Calu3 (cell line): ENCODE measurements at regions not wholly inside any gene's neighbourhood (a gene's known extent, or its start where the extent isn't known, plus 50 kb on each side); places are given as distances from the start of the nearest gene placed in this dataset.

Source experiments
- BruUV-seq: library from RNA; stranded (reverse); fragments of 400-500 nt; replicated peaks from 2 replicates; lab custom pipeline; 2021; lab: Mats Ljungman, UMichigan
- CTCF ChIA-PET: fragments of 300-600 bp; sonication (Branson Sonifier 250); formaldehyde crosslinking; loops from one replicate; lab custom pipeline; 2022; ENCODE audit warnings: antibody characterized with exemption; lab: Charles Lee
- DNase-seq: peaks from one replicate; pipeline ENCODE4 v3.0.0; 2022
- H3K27ac Mint-ChIP-seq: one replicate; pipeline ENCODE4 v1.8.0; 2022; ENCODE audit warnings: mixed read lengths; ENCODE audit not compliant: unreplicated experiment
- H3K27me3 Mint-ChIP-seq: one replicate; pipeline ENCODE4 v1.8.0; 2022; ENCODE audit warnings: mixed read lengths; ENCODE audit not compliant: unreplicated experiment
- H3K36me3 Mint-ChIP-seq: one replicate; pipeline ENCODE4 v1.8.0; 2022; ENCODE audit warnings: mild to moderate bottlenecking, moderate library complexity, mixed read lengths; ENCODE audit not compliant: insufficient read depth, unreplicated experiment
- H3K4me1 Mint-ChIP-seq: one replicate; pipeline ENCODE4 v1.8.0; 2022; ENCODE audit warnings: mild to moderate bottlenecking, low read depth, mixed read lengths; ENCODE audit not compliant: unreplicated experiment
- H3K4me3 Mint-ChIP-seq: one replicate; pipeline ENCODE4 v1.8.0; 2022; ENCODE audit warnings: mild to moderate bottlenecking, low read depth, moderate library complexity, mixed read lengths; ENCODE audit not compliant: unreplicated experiment
- H3K9me3 Mint-ChIP-seq: one replicate; pipeline ENCODE4 v1.8.0; 2022; ENCODE audit warnings: low read depth, mixed read lengths; ENCODE audit not compliant: unreplicated experiment
- CTCF ChIP-seq: fragments of 200-600 bp; IDR thresholded peaks from one replicate; pipeline ENCODE4 v1.8.0; 2022; ENCODE audit warnings: antibody characterized with exemption; ENCODE audit not compliant: unreplicated experiment
- intact Hi-C: fragments of 100-400 bp; cut with micrococcal nuclease; formaldehyde crosslinking; loops from one replicate; pipeline ENCODE4 v1.10.0; 2022; ENCODE audit not compliant: unreplicated experiment

- no peaks in the 10 kb centered on the region for H3K27me3 Mint-ChIP-seq
- H3K36me3 Mint-ChIP-seq, result peaks cover 7% of the 10 kb centered on the region
- no peak for TF ChIP-seq CTCF
- peak overlapping the region; percentile 24 for H3K4me3 Mint-ChIP-seq
- BruUV-seq, result no TSS peak
- peaks cover 49% of the 10 kb centered on the region for H3K4me1 Mint-ChIP-seq
- peaks cover 7% of the 10 kb centered on the region for H3K9me3 Mint-ChIP-seq
- intact Hi-C loops, result no loop called here
- peak overlapping the region; percentile 85 for H3K27ac Mint-ChIP-seq
- peak; percentile 21 for DNase-seq
- CTCF ChIA-PET, result interaction anchor here (0.6 kb wide), 1 partner anchor 447 kb away, joined by 4 read pairs; no protein-coding TSS in a partner anchor
These were observed 369.6 kb downstream of the ATP23 start for GRCh38 chr12:58310809-58311622.

GRCh38 chr12:58313091-58313855 is 371.9 kb downstream of the ATP23 start:
- TF ChIP-seq CTCF, result no peak
- H3K4me1 Mint-ChIP-seq, result peaks cover 40% of the 10 kb centered on the region
- intact Hi-C loops, result no loop called here
- BruUV-seq, result no TSS peak
- CTCF ChIA-PET, result no interaction called here
- no peak for DNase-seq
- H3K27me3 Mint-ChIP-seq, result no peaks in the 10 kb centered on the region
- no peak overlapping the region for H3K4me3 Mint-ChIP-seq
- peaks cover 6% of the 10 kb centered on the region for H3K9me3 Mint-ChIP-seq
- H3K36me3 Mint-ChIP-seq, result peaks cover 7% of the 10 kb centered on the region
- peak overlapping the region; percentile 22 for H3K27ac Mint-ChIP-seq

- Mint-ChIP-seq H3K9me3 (peaks cover 9% of the 10 kb centered on the region), H3K27me3 (no peaks in the 10 kb centered on the region), H3K27ac (no peak overlapping the region), H3K4me1 (peaks cover 36% of the 10 kb centered on the region), H3K4me3 (no peak overlapping the region), H3K36me3 (peaks cover 7% of the 10 kb centered on the region)
- CTCF ChIA-PET, result no interaction called here
- no TSS peak for BruUV-seq
- no peak for TF ChIP-seq CTCF
- intact Hi-C loops, result no loop called here
- DNase-seq, result no peak
These were observed 373.2 kb downstream of the ATP23 start for GRCh38 chr12:58314610-58315009.

- no TSS peak for BruUV-seq
- Mint-ChIP-seq H3K4me1 (peaks cover 16% of the 10 kb centered on the region), H3K27me3 (no peaks in the 10 kb centered on the region), H3K9me3 (peaks cover 9% of the 10 kb centered on the region), H3K36me3 (no peaks in the 10 kb centered on the region), H3K4me3 (no peak overlapping the region), H3K27ac (no peak overlapping the region)
- no peak for DNase-seq
- no peak for TF ChIP-seq CTCF
- CTCF ChIA-PET, result interaction anchor here (0.6 kb wide), 1 partner anchor 137 kb away, joined by 3 read pairs; no protein-coding TSS in a partner anchor
- intact Hi-C loops, result no loop called here
These were observed 375.6 kb downstream of the ATP23 start for GRCh38 chr12:58316926-58317325.
